ENCODE measurements at regions not wholly inside any gene's neighbourhood (a gene's known extent, or its start where the extent isn't known, plus 50 kb on each side); places are given as distances from the start of the nearest gene placed in this dataset.

GRCh38 chr5:124065508-124065907 is 553.5 kb downstream of the CSNK1G3 start:
- Histone ChIP-seq H3K9me3 (no peaks in the 10 kb centered on the region), H3K27ac (no peak overlapping the region), H3K27me3 (no peaks in the 10 kb centered on the region), H3K4me3 (no peak overlapping the region), H3K4me1 (no peaks in the 10 kb centered on the region), H3K36me3 (no peaks in the 10 kb centered on the region)
- DNase-seq (no peak), ATAC-seq (no peak)
- WGBS, 4 donors, result 88 to 92% (median 91%) methylated on average over 2 of the region's 2 CpGs
- TF ChIP-seq POLR2A (IDR thresholded peaks at IDR 0.05) (no peak), CTCF (IDR thresholded peaks at IDR 0.05) (no peak)
- intact Hi-C loops (cut with DNase I), result no loop called here

- DNase-seq (no peak), ATAC-seq (no peak)
- intact Hi-C loops (cut with DNase I), result no loop called here
- Histone ChIP-seq H3K9me3 (no peaks in the 10 kb centered on the region), H3K4me3 (no peak overlapping the region), H3K36me3 (no peaks in the 10 kb centered on the region), H3K4me1 (no peaks in the 10 kb centered on the region), H3K27ac (no peak overlapping the region), H3K27me3 (no peaks in the 10 kb centered on the region)
- no peak for TF ChIP-seq CTCF (IDR thresholded peaks at IDR 0.05)
- TF ChIP-seq POLR2A (IDR thresholded peaks at IDR 0.05), result no peak
- WGBS, 4 donors, result 72 to 89% (median 84%) methylated on average over 1 of the region's 1 CpG
Observed at GRCh38 chr5:124064956-124065355, 553.0 kb downstream of the CSNK1G3 start.

- intact Hi-C loops (cut with DNase I), result no loop called here
- DNase-seq (no peak), ATAC-seq (no peak)
- no peaks in the 10 kb centered on the region for H3K36me3 ChIP-seq
- no peaks in the 10 kb centered on the region for H3K9me3 ChIP-seq
- TF ChIP-seq POLR2A (IDR thresholded peaks at IDR 0.05), result no peak
- no peak for TF ChIP-seq CTCF (IDR thresholded peaks at IDR 0.05)
- 93 to 97% (median 95%) methylated on average over 1 of the region's 1 CpG for whole genome bisulfite sequencing, 4 donors
- H3K27me3 ChIP-seq, result no peaks in the 10 kb centered on the region
- H3K4me1 ChIP-seq, result peaks cover 0 to 17% (median 11%) of the 10 kb centered on the region in 12 donors
- no peak overlapping the region for H3K4me3 ChIP-seq
- no peak overlapping the region for H3K27ac ChIP-seq
Observed at GRCh38 chr5:124061663-124062062, 549.7 kb downstream of the CSNK1G3 start.

GRCh38 chr5:124061068-124061430 is 549.1 kb downstream of the CSNK1G3 start:
- Histone ChIP-seq H3K9me3 (no peaks in the 10 kb centered on the region), H3K4me1 (peaks cover 0 to 19% (median 11%) of the 10 kb centered on the region in 12 donors), H3K36me3 (no peaks in the 10 kb centered on the region), H3K27me3 (no peaks in the 10 kb centered on the region), H3K27ac (no peak overlapping the region), H3K4me3 (no peak overlapping the region)
- no peak for ATAC-seq
- DNase-seq, result no peak
- TF ChIP-seq CTCF (IDR thresholded peaks at IDR 0.05), result no peak
- TF ChIP-seq POLR2A (IDR thresholded peaks at IDR 0.05), result no peak
- intact Hi-C loops (cut with DNase I), result no loop called here
- WGBS, 4 donors, result 81 to 88% (median 83%) methylated on average over 4 of the region's 4 CpGs
